ENCODE measurements at regions not wholly inside any gene's neighbourhood (a gene's known extent, or its start where the extent isn't known, plus 50 kb on each side); places are given as distances from the start of the nearest gene placed in this dataset.
"Not testable (repeated sequence)": the region's sequence is repeated elsewhere in the genome, so short reads cannot be mapped to it uniquely, and the experiment has no call there.

DNA sequence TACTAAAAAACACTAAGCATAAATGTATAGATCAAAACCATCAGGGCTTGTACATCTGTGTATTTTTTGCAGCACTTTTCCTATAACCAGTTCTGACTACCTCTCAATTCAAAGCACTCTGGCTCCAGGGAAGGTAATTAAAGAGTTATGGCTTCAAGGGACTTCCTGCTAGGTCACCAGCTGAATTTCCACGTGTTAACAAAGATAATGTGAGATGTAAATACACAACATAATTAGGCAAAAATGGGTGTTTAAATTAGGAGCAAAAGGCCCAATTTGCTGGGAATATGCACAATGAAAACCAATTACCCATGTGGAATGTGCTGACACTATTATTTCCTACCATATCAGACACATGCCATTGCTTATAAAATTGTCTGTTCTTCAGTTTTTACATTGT is 513.4 kb upstream of the FLRT2 start:
- no peaks in the 10 kb centered on the region for H3K27me3 ChIP-seq
- no peaks in the 10 kb centered on the region for H3K4me1 ChIP-seq
- no peak for ATAC-seq
- H3K9me3 ChIP-seq = no peaks in the 10 kb centered on the region
- H3K36me3 ChIP-seq = no peaks in the 10 kb centered on the region
- intact Hi-C loops (cut with DNase I) = no loop called here
- no peak for DNase-seq
- H3K4me3 ChIP-seq = no peak overlapping the region
- H3K27ac ChIP-seq = no peak overlapping the region
- no peak for TF ChIP-seq CTCF (IDR thresholded peaks at IDR 0.05)

- H3K27ac ChIP-seq; H3K36me3 ChIP-seq; H3K4me1 ChIP-seq; H3K27me3 ChIP-seq; intact Hi-C loops (cut with DNase I); ATAC-seq; H3K4me3 ChIP-seq; DNase-seq; H3K9me3 ChIP-seq: not testable (repeated sequence)
These were observed 506.1 kb upstream of the FLRT2 start for GRCh38 chr14:85023866-85024265.

DNA sequence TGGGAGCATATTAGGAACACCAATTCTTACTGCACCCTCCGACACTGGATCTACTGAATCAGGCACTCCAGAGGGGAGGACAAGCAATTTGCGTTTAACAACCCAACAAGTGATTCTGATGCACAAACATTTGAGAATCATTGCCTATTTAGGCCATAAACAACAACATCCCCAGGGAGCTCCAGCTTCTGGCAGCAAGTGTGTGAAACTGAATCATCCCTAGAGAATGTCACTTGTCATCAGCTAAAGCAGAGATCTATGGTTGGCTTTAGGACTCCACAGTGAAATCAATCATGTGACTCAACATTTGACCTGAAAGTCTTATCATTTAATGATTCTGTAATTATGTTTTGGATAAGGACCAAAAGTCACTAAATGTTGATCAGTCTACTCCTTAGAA is 505.0 kb upstream of the FLRT2 start:
- ATAC-seq (no peak), DNase-seq (no peak)
- TF ChIP-seq CTCF (IDR thresholded peaks at IDR 0.05) = no peak

GRCh38 chr14:85027681-85028370 is 502.1 kb upstream of the FLRT2 start:
- TF ChIP-seq CTCF (IDR thresholded peaks at IDR 0.05) = no peak
- H3K4me1 ChIP-seq = no peaks in the 10 kb centered on the region
- no peaks in the 10 kb centered on the region for H3K27me3 ChIP-seq
- H3K4me3 ChIP-seq = no peak overlapping the region
- no peak overlapping the region for H3K27ac ChIP-seq
- intact Hi-C loops (cut with DNase I) = no loop called here
- no peak for ATAC-seq
- DNase-seq = no peak
- H3K9me3 ChIP-seq = no peaks in the 10 kb centered on the region
- no peaks in the 10 kb centered on the region for H3K36me3 ChIP-seq

More for the DNA sequence above, 505.0 kb upstream of the FLRT2 start:
- H3K27ac ChIP-seq = no peak overlapping the region
- no peaks in the 10 kb centered on the region for H3K9me3 ChIP-seq
- intact Hi-C loops (cut with DNase I) = no loop called here
- no peaks in the 10 kb centered on the region for H3K27me3 ChIP-seq
- H3K4me3 ChIP-seq = no peak overlapping the region
- no peaks in the 10 kb centered on the region for H3K4me1 ChIP-seq
- no peaks in the 10 kb centered on the region for H3K36me3 ChIP-seq

GRCh38 chr14:85037411-85037810 is 492.5 kb upstream of the FLRT2 start:
- no peaks in the 10 kb centered on the region for H3K9me3 ChIP-seq
- intact Hi-C loops (cut with DNase I) = no loop called here
- no peak for ATAC-seq

More at GRCh38 chr14:85037411-85037810, 492.5 kb upstream of the FLRT2 start:
- H3K4me3 ChIP-seq = no peak overlapping the region
- no peaks in the 10 kb centered on the region for H3K4me1 ChIP-seq
- no peak for TF ChIP-seq CTCF (IDR thresholded peaks at IDR 0.05)
- no peak overlapping the region for H3K27ac ChIP-seq
- DNase-seq = no peak
- H3K27me3 ChIP-seq = no peaks in the 10 kb centered on the region
- no peaks in the 10 kb centered on the region for H3K36me3 ChIP-seq
